Keratinocyte (primary cell): ENCODE measurements at regions not wholly inside any gene's neighbourhood (a gene's known extent, or its start where the extent isn't known, plus 50 kb on each side); places are given as distances from the start of the nearest gene placed in this dataset.
A peak's percentile ranks its signal among the peaks of the same experiment; 100 is the strongest.

Experiments used
- DNase-seq: peaks from one replicate; pipeline ENCODE4 v3.0.0-alpha.2; 2011; ENCODE audit warnings: low read depth, missing footprints, low spot score
- FAIRE-seq: peaks from 2 replicates; lab custom pipeline; 2011; peaks lifted over from hg19 to GRCh38; lab: Jason Lieb, UNC
- H2AFZ ChIP-seq: 2 replicates; pipeline ENCODE4 v1.6.0; 2012; ENCODE audit warnings: low read length, control low read depth, inconsistent platforms; ENCODE audit not compliant: control insufficient read depth
- H3K27ac ChIP-seq: 2 replicates; pipeline ENCODE4 v1.5.1; 2011; ENCODE audit warnings: low read length; ENCODE audit not compliant: control insufficient read depth, insufficient read depth
- H3K27me3 ChIP-seq: 3 replicates; pipeline ENCODE4 v1.6.0; 2011; ENCODE audit warnings: low read length; ENCODE audit not compliant: control insufficient read depth, insufficient read depth; ENCODE audit errors: extremely low read depth
- H3K36me3 ChIP-seq, 2 experiments: 2 replicates in 1 of 2; 3 replicates in 1 of 2; pipeline ENCODE4 v1.5.1; 2011; ENCODE audit warnings: low read length in 2 of 2, mild to moderate bottlenecking in 1 of 2; ENCODE audit not compliant: control insufficient read depth in 2 of 2, insufficient read depth in 2 of 2; ENCODE audit errors: extremely low read depth in 1 of 2
- H3K4me1 ChIP-seq: 3 replicates; pipeline ENCODE4 v1.5.1; 2011; ENCODE audit warnings: low read length; ENCODE audit not compliant: control insufficient read depth, insufficient read depth; ENCODE audit errors: extremely low read depth
- H3K4me2 ChIP-seq: 3 replicates; pipeline ENCODE4 v1.6.0; 2011; ENCODE audit warnings: low read depth, low read length; ENCODE audit not compliant: control insufficient read depth, insufficient read depth; ENCODE audit errors: extremely low read depth
- H3K4me3 ChIP-seq, 3 experiments: fragments of 200-600 bp in 1 of 3; sonication (generic) in 1 of 3; 2 replicates in 2 of 3; 3 replicates in 1 of 3; pipeline ENCODE4 v1.5.1; 2011 to 2016; ENCODE audit warnings: low read length in 3 of 3, mild to moderate bottlenecking in 3 of 3, control low read depth in 2 of 3, inconsistent platforms in 1 of 3, low read depth in 1 of 3, mixed read lengths in 1 of 3, mixed run types in 1 of 3, moderate library complexity in 1 of 3; ENCODE audit not compliant: control insufficient read depth in 2 of 3, insufficient read depth in 2 of 3; ENCODE audit errors: extremely low read depth in 1 of 3
- H3K79me2 ChIP-seq: 2 replicates; pipeline ENCODE4 v1.6.0; 2012; ENCODE audit warnings: low read length; ENCODE audit not compliant: control insufficient read depth, insufficient read depth
- H3K9ac ChIP-seq: 3 replicates; pipeline ENCODE4 v1.6.0; 2011; ENCODE audit warnings: low read length; ENCODE audit not compliant: control insufficient read depth, insufficient read depth; ENCODE audit errors: extremely low read depth
- H3K9me1 ChIP-seq: 3 replicates; pipeline ENCODE4 v1.6.0; 2011; ENCODE audit warnings: low read length; ENCODE audit not compliant: control insufficient read depth, insufficient read depth; ENCODE audit errors: extremely low read depth
- H3K9me3 ChIP-seq: 2 replicates; pipeline ENCODE4 v1.5.1; 2012; ENCODE audit warnings: low read depth, low read length; ENCODE audit not compliant: control insufficient read depth
- H4K20me1 ChIP-seq: 3 replicates; pipeline ENCODE4 v1.6.0; 2011; ENCODE audit warnings: low read length; ENCODE audit not compliant: control insufficient read depth, insufficient read depth; ENCODE audit errors: extremely low read depth
- CTCF ChIP-seq, 3 experiments: IDR thresholded peaks in 1 of 3; conservative IDR thresholded peaks in 1 of 3; optimal IDR thresholded peaks in 1 of 3; 2 replicates in 2 of 3; 3 replicates in 1 of 3; pipeline versions ENCODE3 to v1.5.1; 2011; ENCODE audit warnings: low read length in 3 of 3, mild to moderate bottlenecking in 3 of 3, moderate library complexity in 2 of 3, control low read depth in 1 of 3, inconsistent platforms in 1 of 3; ENCODE audit not compliant: insufficient read depth in 2 of 3; ENCODE audit errors: extremely low read depth in 1 of 3
- EZH2 ChIP-seq: IDR thresholded peaks from one replicate; pipeline ENCODE4 v1.6.1; 2012; ENCODE audit warnings: inconsistent platforms, mild to moderate bottlenecking, low read length, moderate library complexity
- dilution Hi-C: fragments of 300-500 bp; cut with MboI; formaldehyde crosslinking; loops from one replicate; pipeline ENCODE4 v1.7.0; 2020; ENCODE audit warnings: low sequenced_read_pairs; ENCODE audit not compliant: extremely low pct_ligation_motif_present

- no peak for TF ChIP-seq CTCF (optimal IDR thresholded peaks at IDR 0.05 in 1 of 3, IDR thresholded peaks at IDR 0.05 in 1 of 3, conservative IDR thresholded peaks at IDR 0.05 in 1 of 3; ENCODE audit: extremely low read depth in 1 of 3, insufficient read depth in 2 of 3, low read length in 3 of 3)
- H2AFZ ChIP-seq: no peak overlapping the region
- no peaks in the 10 kb centered on the region for H3K9me3 ChIP-seq
- no peak overlapping the region for H3K27ac ChIP-seq
- no peak overlapping the region for H3K4me3 ChIP-seq
- H4K20me1 ChIP-seq: no peaks in the 10 kb centered on the region
- H3K27me3 ChIP-seq: no peaks in the 10 kb centered on the region
- no peak overlapping the region for H3K9ac ChIP-seq
- peaks cover 42% of the 10 kb centered on the region for H3K4me1 ChIP-seq
- H3K79me2 ChIP-seq: no peaks in the 10 kb centered on the region
- DNase-seq: no peak
- dilution Hi-C loops: no loop called here
- H3K9me1 ChIP-seq: peaks cover 2% of the 10 kb centered on the region
- no peak for FAIRE-seq
- H3K36me3 ChIP-seq: no peaks in the 10 kb centered on the region
- peak overlapping the region; percentile 44 for H3K4me2 ChIP-seq
Observed at GRCh38 chr11:116695657-116696254, 77.0 kb downstream of the BUD13 start.

- H3K9me3 ChIP-seq: no peaks in the 10 kb centered on the region
- DNase-seq (peak; percentile 44), FAIRE-seq (peak; percentile 76)
- H3K27ac ChIP-seq: no peak overlapping the region
- H4K20me1 ChIP-seq: no peaks in the 10 kb centered on the region
- peaks cover 42% of the 10 kb centered on the region for H3K4me1 ChIP-seq
- H3K27me3 ChIP-seq: no peaks in the 10 kb centered on the region
- no peak overlapping the region for H3K9ac ChIP-seq
- no peak overlapping the region for H3K4me2 ChIP-seq
- dilution Hi-C loops: no loop called here
- H3K9me1 ChIP-seq: peaks cover 2% of the 10 kb centered on the region
- TF ChIP-seq EZH2 (no peak), CTCF (optimal IDR thresholded peaks at IDR 0.05 in 1 of 3, IDR thresholded peaks at IDR 0.05 in 1 of 3, conservative IDR thresholded peaks at IDR 0.05 in 1 of 3; ENCODE audit: extremely low read depth in 1 of 3, insufficient read depth in 2 of 3, low read length in 3 of 3) (no peak)
- no peak overlapping the region for H3K4me3 ChIP-seq
- H2AFZ ChIP-seq: no peak overlapping the region
- no peaks in the 10 kb centered on the region for H3K79me2 ChIP-seq
- H3K36me3 ChIP-seq: no peaks in the 10 kb centered on the region
Observed at GRCh38 chr11:116694815-116695590, 77.8 kb downstream of the BUD13 start.
